GM19397 (cell line): ENCODE measurements at regions not wholly inside any gene's neighbourhood (a gene's known extent, or its start where the extent isn't known, plus 50 kb on each side); places are given as distances from the start of the nearest gene placed in this dataset.

Source experiments
- ATAC-seq: cut with Tn5 transposase; IDR thresholded peaks from one replicate; pipeline ENCODE4 v1.9.1; 2021; ENCODE audit warnings: mild to moderate bottlenecking, moderate library complexity; ENCODE audit not compliant: unreplicated experiment

DNA sequence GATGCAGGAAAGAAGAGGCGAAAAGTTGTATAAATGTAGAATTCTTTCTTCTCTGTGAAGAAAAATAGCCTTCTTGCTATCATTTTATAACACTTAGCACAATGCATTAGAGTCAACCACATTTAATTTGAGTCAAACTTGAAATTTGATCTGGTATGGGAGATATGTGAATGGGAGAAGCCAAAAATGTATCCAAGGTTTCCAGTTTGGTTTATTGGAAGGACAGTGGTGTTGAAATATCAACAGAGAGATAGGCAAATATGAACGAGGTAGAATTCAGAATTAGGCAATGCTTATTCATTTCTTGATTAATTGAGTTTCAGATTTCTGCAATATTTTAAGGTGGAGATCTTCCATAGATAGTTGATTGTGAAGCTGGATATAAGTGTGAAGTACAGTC lies 991.9 kb upstream of the CHAC2 start:
- ATAC-seq = no peak

- no peak for ATAC-seq
Observed at GRCh38 chr2:52765735-52766134, 1001.9 kb upstream of the CHAC2 start.

DNA sequence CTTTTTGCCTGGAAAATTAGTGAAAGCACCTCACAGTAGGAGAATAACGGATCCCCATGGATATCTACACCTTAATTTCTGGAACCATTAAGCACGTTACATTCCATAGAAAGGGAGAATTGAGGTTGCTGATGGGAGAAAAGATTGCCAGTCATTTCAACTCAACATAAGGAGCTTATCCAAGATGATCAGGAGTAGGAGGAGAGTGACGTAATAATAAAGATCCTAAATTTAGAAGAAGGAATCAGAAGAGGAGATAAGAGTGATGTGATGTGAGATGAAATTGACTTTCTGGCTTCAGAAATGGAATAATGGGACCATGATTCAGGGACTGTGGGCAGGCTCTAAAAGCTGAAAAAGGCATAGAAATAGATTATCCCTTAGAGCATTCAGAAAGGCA lies 1017.8 kb upstream of the CHAC2 start:
- no peak for ATAC-seq

DNA sequence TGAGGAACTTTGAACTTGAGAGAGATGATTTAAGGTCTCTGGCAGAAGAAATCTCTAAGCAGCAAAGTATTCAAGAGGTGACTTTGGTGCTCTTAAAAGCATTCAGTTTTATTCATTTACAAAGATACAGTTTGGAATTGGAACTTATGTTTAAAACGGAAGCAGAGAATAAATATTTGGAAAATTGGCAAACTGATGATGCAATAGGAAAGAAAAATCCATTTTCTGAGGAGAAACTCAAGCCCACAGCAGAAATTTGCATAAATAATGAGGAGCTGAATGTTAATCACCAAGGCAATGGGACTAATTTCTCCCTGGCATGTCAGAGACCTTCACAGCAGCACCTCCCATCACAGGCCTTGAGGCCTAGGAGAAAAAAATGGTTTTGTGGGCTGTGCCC lies 1022.5 kb upstream of the CHAC2 start:
- ATAC-seq = no peak

- ATAC-seq = no peak
Observed at GRCh38 chr2:52732849-52733395, 1034.7 kb upstream of the CHAC2 start.

- no peak for ATAC-seq
Observed at GRCh38 chr2:52724585-52724984, 1043.0 kb upstream of the CHAC2 start.

GRCh38 chr2:52717836-52718235 lies 1049.8 kb upstream of the CHAC2 start:
- no peak for ATAC-seq

- ATAC-seq = no peak
Observed at GRCh38 chr2:52710810-52711618, 1056.6 kb upstream of the CHAC2 start.

- no peak for ATAC-seq
Observed at GRCh38 chr2:52704251-52704650, 1063.4 kb upstream of the CHAC2 start.

DNA sequence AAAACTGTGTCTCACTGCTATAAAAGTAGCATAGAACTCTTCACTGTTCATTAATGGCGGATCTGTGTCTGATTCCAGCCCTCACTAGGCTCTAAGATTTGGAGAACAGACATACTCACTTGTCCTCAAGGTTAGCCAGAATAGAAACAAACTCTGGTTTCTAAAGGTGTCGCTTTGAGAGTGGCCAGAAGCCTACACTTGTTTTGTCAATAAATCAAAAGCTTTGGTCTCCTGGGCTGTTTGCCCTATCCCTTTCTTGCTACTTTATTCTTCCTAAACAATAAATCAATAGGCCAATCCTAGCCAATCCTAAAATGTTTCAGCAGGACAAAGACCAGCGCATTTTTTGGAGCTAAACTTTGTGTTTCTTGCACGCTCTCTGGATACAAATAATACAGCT lies 1064.6 kb upstream of the CHAC2 start:
- ATAC-seq = no peak

DNA sequence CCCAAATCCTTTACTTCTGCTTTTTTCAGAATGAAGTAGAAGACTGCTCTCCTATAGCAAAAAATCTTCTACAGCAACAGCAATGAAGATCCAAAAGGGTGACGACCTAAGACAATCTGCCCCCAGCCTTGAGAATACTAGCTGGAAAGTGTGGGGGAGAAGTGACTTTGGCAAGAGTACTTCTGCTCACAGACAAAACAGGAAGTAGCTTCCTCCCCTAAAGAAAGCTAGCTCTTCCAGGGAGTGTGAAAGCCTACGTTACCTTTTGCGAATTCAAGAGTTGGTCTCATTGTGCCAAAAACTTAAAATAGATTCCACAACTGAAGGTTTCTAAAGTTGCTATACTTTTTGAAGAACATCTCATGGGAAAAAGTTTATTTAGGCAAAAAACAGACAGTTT lies 1069.2 kb upstream of the CHAC2 start:
- ATAC-seq = no peak

DNA sequence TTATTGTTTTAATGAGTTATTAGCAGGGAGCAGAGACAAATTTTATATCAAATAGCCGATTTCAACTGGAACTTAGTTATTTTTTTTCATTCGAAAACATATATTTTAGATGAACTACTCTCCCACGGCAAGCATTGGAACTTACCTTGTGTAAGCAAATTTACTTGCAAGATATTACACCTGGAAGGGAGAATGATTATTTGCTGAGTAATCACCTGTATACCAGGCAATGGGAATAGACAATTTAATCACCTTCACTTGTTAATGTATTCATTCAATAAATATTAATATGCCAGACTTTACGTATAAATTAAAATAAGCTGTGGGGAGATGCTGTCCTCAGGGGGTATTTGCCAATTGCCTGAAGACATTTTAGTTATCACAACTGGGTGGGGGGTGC lies 1069.9 kb upstream of the CHAC2 start:
- ATAC-seq = no peak

- ATAC-seq = no peak
Observed at GRCh38 chr2:52695731-52696130, 1071.9 kb upstream of the CHAC2 start.

DNA sequence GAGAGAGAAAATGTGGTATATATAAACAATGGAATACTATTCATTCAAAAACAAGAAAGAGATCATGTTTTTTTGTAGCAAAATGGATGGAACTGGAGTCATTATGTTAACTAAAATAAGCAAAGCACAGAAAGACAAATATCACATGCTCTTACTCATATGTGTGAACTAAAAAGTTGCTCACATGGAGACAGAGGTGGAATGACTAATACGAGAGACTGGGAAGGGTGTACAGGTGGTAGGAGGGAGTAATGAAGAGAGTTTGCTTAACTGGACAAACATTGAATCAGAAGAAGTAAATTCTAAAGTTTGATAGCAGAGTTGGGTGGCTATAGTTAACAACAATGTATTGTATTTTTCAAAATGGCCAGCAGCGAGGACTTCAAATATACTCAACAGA lies 1080.7 kb upstream of the CHAC2 start:
- ATAC-seq = no peak

GRCh38 chr2:52676056-52676455 lies 1091.5 kb upstream of the CHAC2 start:
- no peak for ATAC-seq

GRCh38 chr2:52668724-52669123 lies 1098.9 kb upstream of the CHAC2 start:
- ATAC-seq = no peak

DNA sequence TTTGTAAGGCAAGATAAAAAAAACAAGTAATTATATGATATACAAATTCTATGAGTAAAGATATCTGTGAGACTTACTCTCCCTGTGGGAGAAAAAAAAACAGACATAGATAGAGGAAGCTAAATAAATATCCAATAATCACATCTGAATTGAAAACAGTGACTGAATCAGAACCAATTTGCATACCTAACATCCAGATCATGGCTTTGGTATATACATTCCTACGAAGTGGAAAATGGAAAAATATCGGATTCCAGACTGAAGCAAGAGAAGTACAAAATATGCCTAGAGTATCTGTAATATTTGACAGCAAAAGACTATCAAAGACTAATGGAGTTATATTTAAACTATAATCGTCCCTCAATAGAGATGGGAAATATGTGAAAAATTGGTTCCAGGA lies 1108.1 kb upstream of the CHAC2 start:
- ATAC-seq = no peak

DNA sequence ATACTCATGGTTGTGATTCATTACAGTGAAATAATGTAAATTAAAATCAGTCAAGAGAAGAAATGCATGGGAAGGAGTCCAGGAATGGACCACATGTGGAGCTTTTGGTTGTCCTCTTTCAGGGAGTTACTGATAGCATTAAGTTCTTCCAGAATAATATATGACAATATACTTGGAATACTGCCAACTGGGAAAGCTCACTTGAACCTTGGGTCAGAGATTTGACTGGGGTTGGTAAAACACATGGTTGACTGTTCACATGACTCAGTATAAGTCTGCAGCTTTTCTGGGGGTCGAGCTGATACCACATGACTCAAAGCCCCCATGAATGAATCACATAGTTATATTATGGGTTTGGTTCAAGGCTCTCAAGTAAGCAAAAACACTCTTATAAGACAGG lies 1109.0 kb upstream of the CHAC2 start:
- ATAC-seq = no peak

DNA sequence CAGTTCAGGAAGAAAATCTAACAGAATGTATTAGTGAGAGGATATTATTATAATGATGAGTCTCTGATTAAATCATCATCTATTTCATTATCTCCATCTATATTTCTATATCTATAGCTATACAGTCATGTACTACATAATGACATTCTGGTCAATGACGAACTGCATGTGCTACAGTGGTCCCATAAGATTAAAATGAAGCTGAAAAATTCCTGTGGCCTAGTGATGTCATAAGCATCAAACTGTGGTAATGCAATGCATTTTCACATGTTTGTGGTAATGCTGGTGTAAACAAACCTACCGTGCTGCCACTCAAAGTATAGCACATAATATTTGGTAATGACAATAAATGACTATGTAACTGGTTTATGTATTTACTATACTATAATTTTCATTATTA lies 1127.9 kb upstream of the CHAC2 start:
- ATAC-seq = no peak

- no peak for ATAC-seq
Observed at GRCh38 chr2:52632543-52632942, 1135.1 kb upstream of the CHAC2 start.

- no peak for ATAC-seq
Observed at GRCh38 chr2:52629944-52630343, 1137.7 kb upstream of the CHAC2 start.

DNA sequence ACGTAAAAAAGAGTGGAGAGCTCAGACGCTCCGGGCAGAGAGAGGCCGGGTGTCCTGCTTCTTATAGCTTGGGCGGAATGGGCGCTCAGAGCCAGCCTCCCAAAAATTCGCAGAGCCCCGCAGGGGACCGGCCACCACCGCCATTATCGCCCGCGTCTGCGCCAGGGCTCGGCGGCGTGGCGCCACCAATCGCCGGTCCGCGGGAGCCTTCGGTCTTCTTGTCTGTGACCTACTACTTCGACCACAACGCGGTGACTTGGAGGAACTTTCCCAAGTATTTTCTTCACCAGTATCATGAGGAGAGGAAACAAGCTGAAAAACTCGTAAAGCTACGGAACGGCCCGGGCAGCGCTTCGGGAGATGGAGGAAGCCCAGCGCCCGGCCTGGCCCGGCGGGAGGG lies 1138.1 kb upstream of the CHAC2 start:
- ATAC-seq = no peak

- ATAC-seq = no peak
Observed at GRCh38 chr2:52622266-52622665, 1145.3 kb upstream of the CHAC2 start.
